SK-N-SH treated with all-trans-retinoic acid at 6 μM for 48 hours (cell line): ENCODE measurements at regions not wholly inside any gene's neighbourhood (a gene's known extent, or its start where the extent isn't known, plus 50 kb on each side); places are given as distances from the start of the nearest gene placed in this dataset.
"Not testable (repeated sequence)": the region's sequence is repeated elsewhere in the genome, so short reads cannot be mapped to it uniquely, and the experiment has no call there.

Experiments
- ATAC-seq: fragments of 200-7000 bp; cut with Tn5 transposase; 3 replicates; pipeline ENCODE4 v1.9.1; 2020; ENCODE audit warnings: mild to moderate bottlenecking, moderate library complexity
- ARNTL ChIP-seq: fragments of 450-650 bp; formaldehyde crosslinking; IDR thresholded peaks from 2 replicates; pipeline ENCODE4 v1.5.0; 2020; ENCODE audit warnings: low read depth, mild to moderate bottlenecking, moderate library complexity, borderline replicate concordance
- BACH2 ChIP-seq: fragments of 250-450 bp; sonication (Bioruptor Pico); IDR thresholded peaks from 2 replicates; pipeline ENCODE4 v1.9.0; 2021; ENCODE audit warnings: mild to moderate bottlenecking, borderline replicate concordance
- CSDC2 ChIP-seq: fragments of 250-450 bp; sonication (Bioruptor Pico); IDR thresholded peaks from 2 replicates; pipeline ENCODE4 v1.5.0; 2020; ENCODE audit warnings: mild to moderate bottlenecking, moderate library complexity
- CSRNP3 ChIP-seq: fragments of 250-450 bp; sonication (Bioruptor Pico); IDR thresholded peaks from 2 replicates; pipeline ENCODE4 v1.5.1; 2021; ENCODE audit warnings: mild to moderate bottlenecking, moderate library complexity
- ESRRG ChIP-seq: fragments of 250-450 bp; sonication (Bioruptor Pico); IDR thresholded peaks from 2 replicates; pipeline ENCODE4 v1.6.1; 2021; ENCODE audit warnings: mild to moderate bottlenecking
- GLIS3 ChIP-seq: fragments of 250-450 bp; sonication (Bioruptor Pico); IDR thresholded peaks from 2 replicates; pipeline ENCODE4 v1.5.0; 2020; ENCODE audit warnings: mild to moderate bottlenecking, moderate library complexity
- ISL1 ChIP-seq: fragments of 250-450 bp; sonication (Bioruptor Pico); IDR thresholded peaks from 2 replicates; pipeline ENCODE4 v2.1.2; 2022; ENCODE audit warnings: mild to moderate bottlenecking, moderate library complexity
- OSR1 ChIP-seq: fragments of 250-450 bp; sonication (Bioruptor Pico); IDR thresholded peaks from 2 replicates; pipeline ENCODE4 v1.8.0; 2022; ENCODE audit warnings: moderate library complexity, mild to moderate bottlenecking, inconsistent platforms
- PATZ1 ChIP-seq: fragments of 250-450 bp; sonication (Bioruptor Pico); IDR thresholded peaks from 2 replicates; pipeline ENCODE4 v1.8.0; 2020; ENCODE audit warnings: mild to moderate bottlenecking, moderate library complexity, borderline replicate concordance
- POU6F1 ChIP-seq: fragments of 250-450 bp; sonication (Bioruptor Pico); IDR thresholded peaks from 2 replicates; pipeline ENCODE4 v1.8.0; 2021; ENCODE audit warnings: low read depth, mild to moderate bottlenecking, moderate library complexity, borderline replicate concordance
- RARB ChIP-seq: fragments of 250-450 bp; sonication (Bioruptor Pico); IDR thresholded peaks from 2 replicates; pipeline ENCODE4 v1.8.0; 2021; ENCODE audit warnings: mild to moderate bottlenecking, moderate library complexity
- SNAI2 ChIP-seq: fragments of 250-450 bp; sonication (Bioruptor Pico); IDR thresholded peaks from 2 replicates; pipeline ENCODE4 v1.5.0; 2020; ENCODE audit warnings: mild to moderate bottlenecking, moderate library complexity
- TCF4 ChIP-seq: fragments of 250-450 bp; sonication (Bioruptor Pico); IDR thresholded peaks from 2 replicates; pipeline ENCODE4 v1.8.0; 2021; ENCODE audit warnings: mild to moderate bottlenecking, moderate library complexity, borderline replicate concordance
- TOX ChIP-seq: fragments of 250-450 bp; sonication (Bioruptor Pico); IDR thresholded peaks from 2 replicates; pipeline ENCODE4 v1.8.0; 2021; ENCODE audit warnings: mild to moderate bottlenecking, moderate library complexity, borderline replicate concordance
- ZC3H10 ChIP-seq: fragments of 250-450 bp; sonication (Bioruptor Pico); IDR thresholded peaks from 2 replicates; pipeline ENCODE4 v1.5.1; 2021; ENCODE audit warnings: mild to moderate bottlenecking, moderate library complexity
- ZFP3 ChIP-seq: fragments of 250-450 bp; sonication (Bioruptor Pico); IDR thresholded peaks from 2 replicates; pipeline ENCODE4 v1.5.0; 2020; ENCODE audit warnings: mild to moderate bottlenecking, moderate library complexity
- ZFP30 ChIP-seq: fragments of 450-650 bp; formaldehyde crosslinking; IDR thresholded peaks from 2 replicates; pipeline ENCODE4 v1.5.0; 2022; ENCODE audit warnings: mild to moderate bottlenecking, moderate library complexity
- ZNF70 ChIP-seq: fragments of 450-650 bp; formaldehyde crosslinking; IDR thresholded peaks from 2 replicates; pipeline ENCODE4 v1.5.0; 2020; ENCODE audit warnings: mild to moderate bottlenecking, moderate library complexity
- ZNF8 ChIP-seq: fragments of 450-650 bp; formaldehyde crosslinking; IDR thresholded peaks from 2 replicates; pipeline ENCODE4 v1.5.0; 2020; ENCODE audit warnings: mild to moderate bottlenecking, moderate library complexity
- TF ChIP-seq, protein P1 (sequence below): fragments of 250-450 bp; sonication (Bioruptor Pico); IDR thresholded peaks from 2 replicates; pipeline ENCODE4 v1.5.1; 2020; ENCODE audit warnings: low read depth, mild to moderate bottlenecking, moderate library complexity

GRCh38 chr16:52740333-52740732 lies 193.4 kb upstream of the TOX3 start:
- no peak for ATAC-seq
- TF ChIP-seq GLIS3 (CRISPR knock-in tag) = no peak
- no peak for TF ChIP-seq ISL1 (CRISPR knock-in tag)
- no peak for TF ChIP-seq ESRRG
- TF ChIP-seq, protein P1, sequence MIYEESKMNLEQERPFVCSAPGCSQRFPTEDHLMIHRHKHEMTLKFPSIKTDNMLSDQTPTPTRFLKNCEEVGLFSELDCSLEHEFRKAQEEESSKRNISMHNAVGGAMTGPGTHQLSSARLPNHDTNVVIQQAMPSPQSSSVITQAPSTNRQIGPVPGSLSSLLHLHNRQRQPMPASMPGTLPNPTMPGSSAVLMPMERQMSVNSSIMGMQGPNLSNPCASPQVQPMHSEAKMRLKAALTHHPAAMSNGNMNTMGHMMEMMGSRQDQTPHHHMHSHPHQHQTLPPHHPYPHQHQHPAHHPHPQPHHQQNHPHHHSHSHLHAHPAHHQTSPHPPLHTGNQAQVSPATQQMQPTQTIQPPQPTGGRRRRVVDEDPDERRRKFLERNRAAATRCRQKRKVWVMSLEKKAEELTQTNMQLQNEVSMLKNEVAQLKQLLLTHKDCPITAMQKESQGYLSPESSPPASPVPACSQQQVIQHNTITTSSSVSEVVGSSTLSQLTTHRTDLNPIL (CRISPR knock-in tag) = no peak
- TF ChIP-seq TCF4 (CRISPR knock-in tag) = no peak
- TF ChIP-seq OSR1 = no peak
- no peak for TF ChIP-seq CSRNP3 (CRISPR knock-in tag)
- TF ChIP-seq ZFP3 (CRISPR knock-in tag) = no peak
- no peak for TF ChIP-seq RARB (CRISPR knock-in tag)
- TF ChIP-seq ZFP30 = no peak
- TF ChIP-seq TOX (CRISPR knock-in tag) = no peak
- TF ChIP-seq, all 23 proteins: peak for 0

DNA sequence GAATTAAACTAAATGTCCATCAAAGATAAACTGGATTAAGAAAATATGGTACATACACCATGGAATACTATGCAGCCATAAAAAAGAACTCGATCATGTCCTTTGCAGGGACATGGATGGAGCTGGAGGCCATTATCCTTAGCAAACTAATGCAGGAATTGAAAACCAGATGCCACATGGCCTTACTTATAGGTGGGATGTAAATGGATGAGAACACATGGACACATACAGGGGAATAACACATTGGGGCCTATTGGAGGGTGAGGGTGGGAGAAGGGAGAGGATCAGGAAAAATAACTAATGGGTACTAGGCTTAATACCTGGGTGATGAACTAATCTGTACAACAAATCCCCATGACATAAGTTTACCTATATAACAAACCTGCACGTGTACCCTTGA lies 192.0 kb upstream of the TOX3 start:
- ATAC-seq = not testable (repeated sequence)

DNA sequence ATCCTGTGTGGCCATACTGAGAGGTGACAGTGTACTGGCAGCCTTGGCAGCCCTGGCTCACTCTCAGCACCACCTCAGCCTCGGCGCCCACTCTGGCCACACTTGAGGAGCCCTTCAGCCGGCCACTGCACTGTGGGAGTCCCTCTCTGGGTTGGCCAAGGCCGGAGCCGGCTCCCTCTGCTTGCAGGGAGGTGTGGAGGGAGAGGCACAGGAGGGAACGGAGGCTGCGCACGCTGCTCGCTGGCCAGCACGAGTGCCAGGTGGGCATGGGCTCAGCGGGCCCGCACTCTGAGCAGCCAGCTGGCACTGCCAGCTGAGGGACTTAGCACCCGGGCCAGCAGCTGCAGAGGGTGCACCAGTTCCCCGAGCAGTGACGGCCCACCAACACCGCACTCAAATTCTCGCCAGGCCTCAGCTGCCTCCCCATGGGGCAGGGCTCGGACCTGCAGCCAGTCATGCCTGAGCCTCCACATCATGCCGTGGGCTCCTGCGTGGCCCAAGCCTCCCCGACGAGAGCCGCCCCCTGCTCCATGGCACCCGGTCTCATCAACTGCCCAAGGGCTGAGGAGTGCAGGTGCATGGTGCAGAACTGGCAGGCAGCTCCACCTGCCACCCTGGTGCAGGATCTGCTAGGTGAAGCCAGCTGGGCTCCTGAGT lies 184.4 kb upstream of the TOX3 start:
- no peak for ATAC-seq
- TF ChIP-seq ZFP30 (no peak), ZFP3 (CRISPR knock-in tag) (no peak), ZNF70 (CRISPR knock-in tag) (no peak), ESRRG (no peak), CSRNP3 (CRISPR knock-in tag) (no peak), ZNF8 (CRISPR knock-in tag) (no peak), ARNTL (CRISPR knock-in tag) (no peak), BACH2 (CRISPR knock-in tag) (no peak), RARB (CRISPR knock-in tag) (no peak), TOX (CRISPR knock-in tag) (no peak), ISL1 (CRISPR knock-in tag) (no peak), ZC3H10 (CRISPR knock-in tag) (no peak), SNAI2 (no peak), OSR1 (no peak), POU6F1 (CRISPR knock-in tag) (no peak)
- TF ChIP-seq, protein P1 (CRISPR knock-in tag) = no peak

DNA sequence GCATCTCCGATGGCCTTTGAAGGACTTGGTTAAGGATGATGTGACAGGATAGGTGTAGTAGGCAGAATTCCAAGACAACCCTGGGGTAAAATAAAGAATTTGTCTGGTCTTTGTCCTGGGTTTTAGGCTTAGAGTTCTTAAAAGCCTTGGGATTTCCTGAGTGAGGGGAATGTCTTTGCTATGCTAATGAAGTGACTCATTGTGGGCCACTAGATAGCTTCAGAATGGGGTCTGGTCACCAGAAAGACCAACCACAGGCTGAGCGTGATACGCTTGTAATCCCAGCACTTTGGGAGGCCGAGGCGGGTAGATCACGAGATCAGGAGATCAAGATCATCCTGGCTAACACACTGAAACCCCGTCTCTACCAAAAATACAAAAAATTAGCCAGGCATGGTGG lies 182.8 kb upstream of the TOX3 start:
- no peak for ATAC-seq

More for the DNA sequence above, 182.8 kb upstream of the TOX3 start:
- no peak for TF ChIP-seq PATZ1 (CRISPR knock-in tag)
- TF ChIP-seq TOX (CRISPR knock-in tag) = no peak
- no peak for TF ChIP-seq CSDC2 (CRISPR knock-in tag)
- no peak for TF ChIP-seq GLIS3 (CRISPR knock-in tag)
